HL-60 (cell line): ENCODE measurements at regions not wholly inside any gene's neighbourhood (a gene's known extent, or its start where the extent isn't known, plus 50 kb on each side); places are given as distances from the start of the nearest gene placed in this dataset.

Experiments used
- SPI1 ChIP-seq: IDR thresholded peaks from 2 replicates; pipeline ENCODE4 v1.6.1; 2012; ENCODE audit warnings: low read depth, mild to moderate bottlenecking, borderline replicate concordance
- TF ChIP-seq, protein P1 (sequence below): IDR thresholded peaks from one replicate; pipeline ENCODE4 v1.5.1; 2011; ENCODE audit warnings: low read length, control low read depth, inconsistent platforms; ENCODE audit not compliant: insufficient read depth

DNA sequence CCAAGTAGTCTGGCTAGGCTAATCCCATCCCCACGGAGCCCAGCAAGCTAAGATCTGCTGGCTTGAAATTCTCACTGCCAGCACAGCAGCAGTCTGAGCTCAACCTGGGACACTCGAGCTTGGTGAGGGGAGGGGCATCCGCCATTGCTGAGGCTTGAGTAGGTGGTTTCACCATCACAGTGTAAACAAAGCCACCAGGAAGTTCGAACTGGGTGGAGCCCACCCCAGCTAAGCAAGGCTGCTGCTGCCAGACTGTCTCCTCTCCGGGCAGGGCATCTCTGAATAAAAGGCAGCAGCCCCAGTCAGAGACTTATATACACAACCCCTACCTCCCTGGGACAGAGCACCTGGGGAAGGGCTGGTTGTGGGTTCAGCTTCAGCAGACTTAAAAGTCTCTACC, 639.6 kb downstream of the IQCM start:
- TF ChIP-seq, protein P1, sequence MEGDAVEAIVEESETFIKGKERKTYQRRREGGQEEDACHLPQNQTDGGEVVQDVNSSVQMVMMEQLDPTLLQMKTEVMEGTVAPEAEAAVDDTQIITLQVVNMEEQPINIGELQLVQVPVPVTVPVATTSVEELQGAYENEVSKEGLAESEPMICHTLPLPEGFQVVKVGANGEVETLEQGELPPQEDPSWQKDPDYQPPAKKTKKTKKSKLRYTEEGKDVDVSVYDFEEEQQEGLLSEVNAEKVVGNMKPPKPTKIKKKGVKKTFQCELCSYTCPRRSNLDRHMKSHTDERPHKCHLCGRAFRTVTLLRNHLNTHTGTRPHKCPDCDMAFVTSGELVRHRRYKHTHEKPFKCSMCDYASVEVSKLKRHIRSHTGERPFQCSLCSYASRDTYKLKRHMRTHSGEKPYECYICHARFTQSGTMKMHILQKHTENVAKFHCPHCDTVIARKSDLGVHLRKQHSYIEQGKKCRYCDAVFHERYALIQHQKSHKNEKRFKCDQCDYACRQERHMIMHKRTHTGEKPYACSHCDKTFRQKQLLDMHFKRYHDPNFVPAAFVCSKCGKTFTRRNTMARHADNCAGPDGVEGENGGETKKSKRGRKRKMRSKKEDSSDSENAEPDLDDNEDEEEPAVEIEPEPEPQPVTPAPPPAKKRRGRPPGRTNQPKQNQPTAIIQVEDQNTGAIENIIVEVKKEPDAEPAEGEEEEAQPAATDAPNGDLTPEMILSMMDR, result no peak
- TF ChIP-seq SPI1, result no peak
